OCI-LY3 (cell line): ENCODE measurements at regions not wholly inside any gene's neighbourhood (a gene's known extent, or its start where the extent isn't known, plus 50 kb on each side); places are given as distances from the start of the nearest gene placed in this dataset.

Experiments
- CTCF ChIP-seq: fragments of 200-600, 300-600 bp; sonication (generic); IDR thresholded peaks from 2 replicates; pipeline ENCODE4 v1.5.1; 2014; ENCODE audit warnings: antibody characterized with exemption, low read length, low read depth
- EZH2phosphoT487 ChIP-seq: fragments of 200-600 bp; shearing (Covaris generic); IDR thresholded peaks from 2 replicates; pipeline ENCODE4 v1.6.1; 2018; ENCODE audit warnings: antibody characterized with exemption, mixed run types, low read depth

GRCh38 chr2:48213646-48214045, 100.8 kb upstream of the FOXN2 start:
- no peak for TF ChIP-seq CTCF
- no peak for TF ChIP-seq EZH2phosphoT487
